BLaER1 (cell line): ENCODE measurements at regions not wholly inside any gene's neighbourhood (a gene's known extent, or its start where the extent isn't known, plus 50 kb on each side); places are given as distances from the start of the nearest gene placed in this dataset.

ENCODE experiments used
- H3K27ac ChIP-seq: shearing (Covaris generic); formaldehyde crosslinking; 2 replicates; pipeline ENCODE4 v1.8.1; 2022
- H3K27me3 ChIP-seq: shearing (Covaris generic); formaldehyde crosslinking; 2 replicates; pipeline ENCODE4 v1.8.1; 2022
- H3K36me3 ChIP-seq: shearing (Covaris generic); formaldehyde crosslinking; 2 replicates; pipeline ENCODE4 v1.8.1; 2022
- H3K4me1 ChIP-seq: shearing (Covaris generic); formaldehyde crosslinking; 2 replicates; pipeline ENCODE4 v1.8.1; 2022
- H3K4me2 ChIP-seq: shearing (Covaris generic); formaldehyde crosslinking; 2 replicates; pipeline ENCODE4 v1.8.1; 2022
- H3K4me3 ChIP-seq: shearing (Covaris generic); formaldehyde crosslinking; 2 replicates; pipeline ENCODE4 v1.8.1; 2022
- H3K9ac ChIP-seq: shearing (Covaris generic); formaldehyde crosslinking; 2 replicates; pipeline ENCODE4 v1.8.1; 2022
- H3K9me3 ChIP-seq: shearing (Covaris generic); formaldehyde crosslinking; 2 replicates; pipeline ENCODE4 v1.8.1; 2022
- H4K20me1 ChIP-seq: shearing (Covaris generic); formaldehyde crosslinking; 2 replicates; pipeline ENCODE4 v1.8.1; 2022
- Cebpa-rat ChIP-seq: shearing (Covaris generic); IDR thresholded peaks from 2 replicates; pipeline ENCODE4 v1.8.1; 2022

- peaks cover 5% of the 10 kb centered on the region for H3K4me1 ChIP-seq
- TF ChIP-seq Cebpa-rat: no peak
- no peak overlapping the region for H3K9ac ChIP-seq
- no peak overlapping the region for H3K4me3 ChIP-seq
- H3K27me3 ChIP-seq: no peaks in the 10 kb centered on the region
- no peaks in the 10 kb centered on the region for H3K36me3 ChIP-seq
- no peak overlapping the region for H3K4me2 ChIP-seq
- H3K9me3 ChIP-seq: no peaks in the 10 kb centered on the region
- no peaks in the 10 kb centered on the region for H4K20me1 ChIP-seq
- no peak overlapping the region for H3K27ac ChIP-seq
Measured at GRCh38 chr5:173793648-173794548, 94.3 kb upstream of the CPEB4 start.

GRCh38 chr5:173794901-173795416, 93.2 kb upstream of the CPEB4 start:
- no peak for TF ChIP-seq Cebpa-rat
- no peak overlapping the region for H3K9ac ChIP-seq
- no peaks in the 10 kb centered on the region for H3K36me3 ChIP-seq
- H4K20me1 ChIP-seq: no peaks in the 10 kb centered on the region
- no peaks in the 10 kb centered on the region for H3K4me1 ChIP-seq
- H3K9me3 ChIP-seq: no peaks in the 10 kb centered on the region
- H3K27ac ChIP-seq: no peak overlapping the region
- H3K4me2 ChIP-seq: no peak overlapping the region
- H3K4me3 ChIP-seq: no peak overlapping the region
- no peaks in the 10 kb centered on the region for H3K27me3 ChIP-seq

- no peak overlapping the region for H3K4me3 ChIP-seq
- H3K4me2 ChIP-seq: no peak overlapping the region
- no peaks in the 10 kb centered on the region for H3K4me1 ChIP-seq
- no peaks in the 10 kb centered on the region for H4K20me1 ChIP-seq
- H3K27ac ChIP-seq: no peak overlapping the region
- no peaks in the 10 kb centered on the region for H3K27me3 ChIP-seq
- H3K9ac ChIP-seq: no peak overlapping the region
- no peaks in the 10 kb centered on the region for H3K36me3 ChIP-seq
- H3K9me3 ChIP-seq: no peaks in the 10 kb centered on the region
- TF ChIP-seq Cebpa-rat: no peak
Measured at GRCh38 chr5:173795601-173796000, 92.5 kb upstream of the CPEB4 start.

- Histone ChIP-seq H3K27ac (no peak overlapping the region), H3K9ac (no peak overlapping the region), H3K36me3 (no peaks in the 10 kb centered on the region), H3K4me3 (no peak overlapping the region), H3K4me2 (no peak overlapping the region), H3K27me3 (no peaks in the 10 kb centered on the region), H4K20me1 (no peaks in the 10 kb centered on the region), H3K9me3 (no peaks in the 10 kb centered on the region), H3K4me1 (no peaks in the 10 kb centered on the region)
- no peak for TF ChIP-seq Cebpa-rat
Measured at GRCh38 chr5:173796721-173797495, 91.2 kb upstream of the CPEB4 start.

GRCh38 chr5:173798127-173798810, 89.9 kb upstream of the CPEB4 start:
- H3K9me3 ChIP-seq: no peaks in the 10 kb centered on the region
- H4K20me1 ChIP-seq: no peaks in the 10 kb centered on the region
- H3K27ac ChIP-seq: no peak overlapping the region
- no peak overlapping the region for H3K4me3 ChIP-seq
- no peak overlapping the region for H3K4me2 ChIP-seq
- H3K4me1 ChIP-seq: no peaks in the 10 kb centered on the region
- no peak overlapping the region for H3K9ac ChIP-seq
- no peaks in the 10 kb centered on the region for H3K36me3 ChIP-seq
- TF ChIP-seq Cebpa-rat: no peak
- H3K27me3 ChIP-seq: no peaks in the 10 kb centered on the region

- Histone ChIP-seq H3K4me1 (no peaks in the 10 kb centered on the region), H3K4me2 (no peak overlapping the region), H4K20me1 (no peaks in the 10 kb centered on the region), H3K4me3 (no peak overlapping the region), H3K27ac (no peak overlapping the region), H3K9ac (no peak overlapping the region), H3K36me3 (no peaks in the 10 kb centered on the region), H3K27me3 (no peaks in the 10 kb centered on the region), H3K9me3 (peaks cover 11% of the 10 kb centered on the region; the same call in 1 of the 2 replicates)
- no peak for TF ChIP-seq Cebpa-rat
Measured at GRCh38 chr5:173800340-173800739, 87.8 kb upstream of the CPEB4 start.

- Histone ChIP-seq H3K4me2 (no peak overlapping the region), H3K36me3 (no peaks in the 10 kb centered on the region), H3K9me3 (peaks cover 15% of the 10 kb centered on the region), H3K9ac (no peak overlapping the region), H3K27ac (no peak overlapping the region), H3K4me3 (no peak overlapping the region), H3K4me1 (no peaks in the 10 kb centered on the region), H3K27me3 (no peaks in the 10 kb centered on the region), H4K20me1 (no peaks in the 10 kb centered on the region)
- TF ChIP-seq Cebpa-rat: no peak
Measured at GRCh38 chr5:173801006-173801405, 87.1 kb upstream of the CPEB4 start.

- Histone ChIP-seq H3K27me3 (no peaks in the 10 kb centered on the region), H3K4me3 (no peak overlapping the region), H3K4me1 (peaks cover 3% of the 10 kb centered on the region), H3K9ac (no peak overlapping the region), H4K20me1 (no peaks in the 10 kb centered on the region), H3K36me3 (no peaks in the 10 kb centered on the region), H3K27ac (no peak overlapping the region), H3K9me3 (peaks cover 15% of the 10 kb centered on the region), H3K4me2 (no peak overlapping the region)
- TF ChIP-seq Cebpa-rat: no peak
Measured at GRCh38 chr5:173802670-173803165, 85.4 kb upstream of the CPEB4 start.

GRCh38 chr5:173804579-173804978, 83.6 kb upstream of the CPEB4 start:
- no peaks in the 10 kb centered on the region for H3K36me3 ChIP-seq

More at GRCh38 chr5:173804579-173804978, 83.6 kb upstream of the CPEB4 start:
- H3K9me3 ChIP-seq: peaks cover 15% of the 10 kb centered on the region
- no peak for TF ChIP-seq Cebpa-rat
- no peak overlapping the region for H3K27ac ChIP-seq
- H3K4me2 ChIP-seq: no peak overlapping the region
- H4K20me1 ChIP-seq: no peaks in the 10 kb centered on the region
- no peak overlapping the region for H3K4me3 ChIP-seq
- H3K27me3 ChIP-seq: no peaks in the 10 kb centered on the region
- peaks cover 15% of the 10 kb centered on the region for H3K4me1 ChIP-seq
- no peak overlapping the region for H3K9ac ChIP-seq
